Kidney (tissue), 13 donors: ENCODE measurements at regions not wholly inside any gene's neighbourhood (a gene's known extent, or its start where the extent isn't known, plus 50 kb on each side); places are given as distances from the start of the nearest gene placed in this dataset.

ENCODE experiments used
- DNase-seq, 5 donors: peaks; one replicate each; pipeline ENCODE4 v3.0.0-alpha.2; 2013 to 2020
- FAIRE-seq: peaks from 2 replicates; lab custom pipeline; 2012; peaks lifted over from hg19 to GRCh38; lab: Jason Lieb, UNC
- H3K27ac ChIP-seq, 2 donors: one replicate each; pipeline ENCODE4 v1.7.0; 2013; ENCODE audit warnings: low read depth in 2 of 2, low read length in 2 of 2, inconsistent platforms in 1 of 2
- H3K27me3 ChIP-seq: one replicate; pipeline ENCODE4 v1.7.1; 2013; ENCODE audit warnings: low read length, inconsistent platforms; ENCODE audit not compliant: control insufficient read depth, insufficient read depth
- H3K36me3 ChIP-seq, 3 donors: one replicate each; pipeline versions ENCODE4 v1.7.0 to v1.7.1; 2013; ENCODE audit warnings: low read length in 3 of 3, control low read depth in 1 of 3, inconsistent platforms in 1 of 3; ENCODE audit not compliant: insufficient read depth in 3 of 3, control insufficient read depth in 2 of 3
- H3K4me1 ChIP-seq, 3 donors: one replicate each; pipeline versions ENCODE4 v1.7.0 to v1.7.1; 2013; ENCODE audit warnings: low read length in 3 of 3, inconsistent platforms in 1 of 3, low read depth in 1 of 3; ENCODE audit not compliant: control insufficient read depth in 2 of 3, insufficient read depth in 2 of 3
- H3K4me3 ChIP-seq, 3 donors: one replicate each; pipeline versions ENCODE4 v1.7.0 to v1.8.1; 2013; ENCODE audit warnings: low read length in 3 of 3, control low read depth in 1 of 3, inconsistent platforms in 1 of 3
- H3K9ac ChIP-seq, 3 donors: one replicate each; pipeline versions ENCODE4 v1.7.0 to v1.7.1; 2013; ENCODE audit warnings: low read length in 3 of 3, control low read depth in 1 of 3, inconsistent platforms in 1 of 3
- H3K9me3 ChIP-seq, 3 donors: one replicate each; pipeline versions ENCODE4 v1.7.0 to v1.7.1; 2013; ENCODE audit warnings: low read length in 3 of 3, control low read depth in 1 of 3, inconsistent platforms in 1 of 3; ENCODE audit not compliant: control insufficient read depth in 2 of 3, insufficient read depth in 1 of 3
- intact Hi-C: fragments of 100-400 bp; cut with DNase I; formaldehyde crosslinking; loops from one replicate; pipeline ENCODE4 v1.11.1; 2022
- TF ChIP-seq, protein P1 (sequence below): IDR thresholded peaks from 3 replicates; pipeline ENCODE4 v1.5.1; 2012; ENCODE audit warnings: mild to moderate bottlenecking, moderate library complexity, borderline replicate concordance; ENCODE audit not compliant: insufficient read depth; ENCODE audit errors: extremely low read depth
- donor health status: control.
- donor health status: control.
- donor health status: control.
- donor health status: control.
- donor health status: control.
- donor health status: DM: yes; HTN: yes; CAD: no.
- donor health status: Normal renal cell carcinoma (clear cell type).

DNA sequence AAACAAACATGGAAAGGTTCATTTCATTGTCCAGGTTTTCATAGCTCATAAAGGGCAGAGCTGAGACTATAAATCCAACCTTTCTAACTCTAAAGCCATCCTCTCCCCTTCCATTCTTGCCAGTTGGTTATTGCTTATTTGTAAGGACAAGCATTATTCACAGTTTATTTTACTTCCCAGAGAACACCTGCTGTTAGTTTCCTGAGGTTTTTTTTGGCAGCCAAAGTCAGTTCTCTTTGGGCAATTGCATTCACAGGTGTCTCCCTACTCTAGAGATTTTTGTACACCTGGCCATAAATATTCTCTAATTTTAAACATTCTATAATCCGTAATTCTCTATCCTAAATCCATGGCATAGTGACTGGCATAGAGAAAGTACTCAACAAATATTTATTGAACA, 87.3 kb upstream of the SPHKAP start:
- TF ChIP-seq, protein P1, sequence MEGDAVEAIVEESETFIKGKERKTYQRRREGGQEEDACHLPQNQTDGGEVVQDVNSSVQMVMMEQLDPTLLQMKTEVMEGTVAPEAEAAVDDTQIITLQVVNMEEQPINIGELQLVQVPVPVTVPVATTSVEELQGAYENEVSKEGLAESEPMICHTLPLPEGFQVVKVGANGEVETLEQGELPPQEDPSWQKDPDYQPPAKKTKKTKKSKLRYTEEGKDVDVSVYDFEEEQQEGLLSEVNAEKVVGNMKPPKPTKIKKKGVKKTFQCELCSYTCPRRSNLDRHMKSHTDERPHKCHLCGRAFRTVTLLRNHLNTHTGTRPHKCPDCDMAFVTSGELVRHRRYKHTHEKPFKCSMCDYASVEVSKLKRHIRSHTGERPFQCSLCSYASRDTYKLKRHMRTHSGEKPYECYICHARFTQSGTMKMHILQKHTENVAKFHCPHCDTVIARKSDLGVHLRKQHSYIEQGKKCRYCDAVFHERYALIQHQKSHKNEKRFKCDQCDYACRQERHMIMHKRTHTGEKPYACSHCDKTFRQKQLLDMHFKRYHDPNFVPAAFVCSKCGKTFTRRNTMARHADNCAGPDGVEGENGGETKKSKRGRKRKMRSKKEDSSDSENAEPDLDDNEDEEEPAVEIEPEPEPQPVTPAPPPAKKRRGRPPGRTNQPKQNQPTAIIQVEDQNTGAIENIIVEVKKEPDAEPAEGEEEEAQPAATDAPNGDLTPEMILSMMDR, result no peak

DNA sequence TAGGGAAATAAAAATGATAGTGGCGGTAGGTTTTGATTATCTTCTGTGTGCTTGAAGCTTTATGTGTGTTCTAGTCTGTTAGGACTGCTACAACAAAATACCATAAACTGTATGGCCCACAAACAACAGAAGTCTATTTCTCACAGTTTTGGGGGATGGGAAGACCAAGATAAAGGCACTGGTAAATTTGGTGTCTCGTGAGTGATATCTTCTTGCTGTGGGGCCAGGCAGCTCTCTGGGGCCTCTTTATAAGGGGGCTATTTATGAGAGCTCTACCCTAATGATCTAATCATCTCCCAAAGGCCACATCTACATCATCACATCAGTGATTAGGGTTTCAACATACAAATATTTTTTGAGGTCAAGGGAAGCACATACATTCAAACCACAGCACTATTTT, 86.8 kb upstream of the SPHKAP start:
- Histone ChIP-seq H3K4me1 (no peaks in the 10 kb centered on the region), H3K9ac (no peak overlapping the region), H3K27me3 (no peaks in the 10 kb centered on the region), H3K4me3 (no peak overlapping the region), H3K36me3 (no peaks in the 10 kb centered on the region), H3K9me3 (peaks cover 0 to 2% (median 0%) of the 10 kb centered on the region in 3 donors), H3K27ac (no peak overlapping the region)
- FAIRE-seq (no peak), DNase-seq (no peak)
- intact Hi-C loops, result no loop called here
- TF ChIP-seq, protein P1, result no peak

More for the DNA sequence above, 87.3 kb upstream of the SPHKAP start:
- no peak overlapping the region for H3K4me3 ChIP-seq
- intact Hi-C loops, result no loop called here
- no peak for DNase-seq
- no peaks in the 10 kb centered on the region for H3K27me3 ChIP-seq
- peaks cover 0 to 2% (median 0%) of the 10 kb centered on the region in 3 donors for H3K9me3 ChIP-seq
- H3K9ac ChIP-seq, result no peak overlapping the region
- no peak for FAIRE-seq
- H3K36me3 ChIP-seq, result no peaks in the 10 kb centered on the region
- H3K4me1 ChIP-seq, result no peaks in the 10 kb centered on the region
- no peak overlapping the region for H3K27ac ChIP-seq

GRCh38 chr2:228263156-228263555, 81.7 kb upstream of the SPHKAP start:
- Histone ChIP-seq H3K9ac (no peak overlapping the region), H3K4me3 (no peak overlapping the region), H3K4me1 (no peaks in the 10 kb centered on the region), H3K27me3 (no peaks in the 10 kb centered on the region), H3K36me3 (no peaks in the 10 kb centered on the region), H3K27ac (no peak overlapping the region), H3K9me3 (no peaks in the 10 kb centered on the region)
- TF ChIP-seq, protein P1, result no peak
- FAIRE-seq, result no peak
- intact Hi-C loops, result no loop called here
- no peak for DNase-seq

GRCh38 chr2:228261546-228261945, 80.1 kb upstream of the SPHKAP start:
- Histone ChIP-seq H3K9me3 (no peaks in the 10 kb centered on the region), H3K27me3 (no peaks in the 10 kb centered on the region)
- TF ChIP-seq, protein P1, result no peak

More at GRCh38 chr2:228261546-228261945, 80.1 kb upstream of the SPHKAP start:
- no peak overlapping the region for H3K4me3 ChIP-seq
- H3K27ac ChIP-seq, result no peak overlapping the region
- H3K4me1 ChIP-seq, result no peaks in the 10 kb centered on the region
- intact Hi-C loops, result no loop called here
- no peaks in the 10 kb centered on the region for H3K36me3 ChIP-seq
- FAIRE-seq (no peak), DNase-seq (no peak)
- no peak overlapping the region for H3K9ac ChIP-seq
